Fibroblast of skin of scalp (primary cell): ENCODE measurements at regions not wholly inside any gene's neighbourhood (a gene's known extent, or its start where the extent isn't known, plus 50 kb on each side); places are given as distances from the start of the nearest gene placed in this dataset.

Experiments used
- DNase-seq: peaks from one replicate; pipeline ENCODE4 v3.0.0-alpha.2; 2013

DNA sequence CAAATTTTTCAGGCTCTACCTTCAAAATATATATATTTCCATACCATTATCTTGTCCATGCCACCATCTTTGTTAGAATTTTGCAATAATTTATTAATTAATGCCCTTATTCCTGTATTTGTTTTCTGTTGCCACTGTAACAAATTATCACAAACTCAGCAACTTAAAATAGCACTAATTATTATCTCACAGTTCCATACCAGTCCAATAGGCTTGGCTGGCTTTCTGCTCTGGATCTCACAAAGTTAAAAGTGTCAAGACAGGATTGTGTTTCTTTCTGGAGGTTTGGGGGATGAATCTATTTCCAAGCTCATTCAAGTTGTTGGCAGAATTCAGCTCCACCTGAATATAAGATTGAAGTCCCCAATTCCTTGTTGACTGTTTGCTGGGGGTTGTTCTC is 58.6 kb upstream of the SLC38A4 start:
- no peak for DNase-seq

DNA sequence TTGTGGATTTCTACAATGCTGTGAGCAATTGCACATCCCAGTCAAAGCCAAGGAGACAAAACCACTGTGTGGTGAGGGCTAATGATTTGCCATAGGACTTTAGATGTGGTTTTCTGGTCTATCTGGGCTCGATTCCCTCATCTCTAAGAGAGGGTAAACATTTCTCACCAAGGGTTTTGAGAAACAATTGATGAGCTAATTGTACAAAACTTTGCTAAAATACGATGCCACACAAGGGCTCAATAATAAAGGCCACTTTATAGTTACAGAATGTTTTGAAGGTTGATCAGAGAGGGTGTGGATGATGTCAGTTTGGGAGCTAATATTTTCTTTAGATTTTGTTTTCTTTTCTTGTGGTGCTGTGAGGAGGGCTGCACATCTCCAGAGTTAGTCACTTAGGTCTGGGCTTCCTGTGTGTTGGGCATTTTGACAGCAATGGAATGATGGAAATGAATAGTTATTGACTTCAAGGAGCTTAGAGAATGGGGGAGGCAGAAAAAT is 60.8 kb upstream of the SLC38A4 start:
- DNase-seq: peak; percentile 98

DNA sequence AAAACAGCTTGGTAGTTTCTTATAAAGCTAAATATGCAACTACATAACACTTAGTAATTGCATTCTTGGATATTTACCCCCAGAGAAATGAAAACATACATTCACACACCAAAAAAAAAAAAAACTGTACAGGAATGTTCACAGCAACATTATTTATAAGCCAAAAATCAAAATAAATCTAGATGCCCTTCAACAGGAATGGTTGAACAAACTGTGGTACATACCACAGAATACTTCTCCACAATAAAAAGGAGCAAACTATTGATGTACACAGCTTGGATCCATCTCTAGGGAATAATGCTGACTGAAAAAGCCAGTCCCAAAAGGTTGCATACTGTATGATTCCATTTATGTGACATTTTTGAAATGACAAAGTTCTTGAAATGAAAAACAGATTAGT is 62.1 kb upstream of the SLC38A4 start:
- DNase-seq: peak; percentile 90

DNA sequence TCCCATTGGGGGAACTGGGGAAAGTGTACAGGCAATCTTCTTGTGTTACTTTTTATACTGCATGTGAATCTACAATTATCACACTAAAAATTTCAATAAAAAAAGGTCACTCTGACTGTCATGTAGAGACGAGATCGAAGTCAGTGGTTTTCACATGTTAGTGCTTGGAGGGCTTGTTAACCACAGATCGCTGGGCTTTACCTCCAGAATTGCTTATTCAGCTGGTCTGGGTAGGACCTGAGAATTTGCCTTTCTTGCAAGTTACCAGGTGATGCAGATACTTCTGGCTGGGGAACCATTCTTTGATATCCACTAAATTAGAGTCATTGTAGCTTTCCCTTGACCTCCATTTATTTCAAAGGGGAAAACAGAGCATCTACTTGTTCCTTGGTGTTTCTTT is 62.8 kb upstream of the SLC38A4 start:
- DNase-seq: no peak

DNA sequence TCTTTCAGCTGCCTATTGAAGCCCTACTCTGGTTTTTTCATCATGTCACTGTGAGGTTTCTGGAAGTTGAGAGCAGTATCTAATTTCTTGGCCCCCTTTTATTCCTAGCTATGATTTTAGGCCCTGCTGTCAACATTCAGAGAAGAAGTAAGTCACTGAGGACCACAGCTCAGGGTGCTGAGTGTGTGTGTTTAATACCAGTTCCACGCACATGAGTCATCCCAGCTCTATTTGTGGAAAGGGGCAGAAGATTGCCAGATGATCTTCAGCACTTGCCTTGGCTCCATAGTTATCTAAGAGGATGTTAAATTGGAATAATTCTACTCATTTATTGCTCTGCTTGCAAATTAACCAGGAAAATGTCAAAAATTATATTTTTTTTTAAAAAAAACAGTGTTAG is 65.5 kb upstream of the SLC38A4 start:
- peak; percentile 78 for DNase-seq

GRCh38 chr12:46892034-46892705 is 66.4 kb upstream of the SLC38A4 start:
- no peak for DNase-seq

DNA sequence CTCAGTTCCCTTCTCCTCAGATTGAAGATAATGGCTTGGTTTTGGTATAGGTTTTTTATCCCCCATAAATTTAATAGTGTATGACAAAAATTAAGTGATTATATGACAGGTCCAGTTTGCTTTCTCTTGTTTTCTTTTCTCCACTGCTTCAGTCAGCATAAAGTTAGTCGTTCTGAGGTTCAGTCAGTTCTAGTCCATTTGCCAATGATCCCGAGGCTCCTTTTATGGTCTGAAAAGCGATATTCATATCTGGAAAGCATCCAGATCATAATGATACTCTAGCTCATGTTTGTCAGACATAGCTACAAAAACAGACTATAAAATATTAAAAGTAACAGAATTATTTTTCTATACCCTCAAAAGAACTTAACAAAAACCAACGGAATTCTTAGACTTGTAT is 67.1 kb upstream of the SLC38A4 start:
- peak; percentile 38 for DNase-seq

DNA sequence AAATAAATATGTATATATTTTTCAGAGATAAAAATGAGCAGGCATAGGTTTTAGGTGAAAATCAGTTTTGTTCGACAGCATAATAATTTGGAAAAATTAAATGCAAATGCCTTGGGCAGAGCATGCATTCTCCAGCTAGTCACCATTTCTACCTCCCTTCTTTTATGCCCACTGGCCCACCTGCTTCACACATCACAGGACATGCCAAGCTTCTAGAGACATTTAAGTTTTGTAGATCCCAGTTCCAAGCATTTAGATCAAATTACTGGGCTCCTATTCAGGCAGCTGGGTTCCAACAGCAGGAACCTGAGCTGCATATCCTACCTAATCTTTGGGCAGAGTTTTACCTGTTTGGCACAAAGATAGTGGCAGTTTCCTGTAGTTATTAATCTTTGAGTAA is 67.6 kb upstream of the SLC38A4 start:
- DNase-seq: no peak

DNA sequence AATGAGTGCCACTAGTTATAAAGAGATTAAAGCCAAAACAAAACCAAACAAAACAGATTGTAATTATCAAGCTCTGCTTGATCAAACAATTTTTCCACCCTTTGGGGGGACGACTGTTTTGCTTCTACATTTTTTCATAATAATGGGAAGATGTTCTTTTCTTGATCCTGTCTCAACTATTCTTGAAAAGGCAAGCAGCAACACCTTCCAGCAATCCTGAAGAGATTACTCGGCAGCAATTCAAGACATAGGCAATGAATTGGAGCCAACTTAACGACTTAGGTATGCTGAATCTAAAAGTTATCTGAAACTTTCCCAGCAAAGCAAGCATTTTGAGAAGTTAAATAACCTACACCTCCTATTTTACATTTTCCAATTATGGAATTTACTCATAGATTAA is 69.9 kb upstream of the SLC38A4 start:
- no peak for DNase-seq

DNA sequence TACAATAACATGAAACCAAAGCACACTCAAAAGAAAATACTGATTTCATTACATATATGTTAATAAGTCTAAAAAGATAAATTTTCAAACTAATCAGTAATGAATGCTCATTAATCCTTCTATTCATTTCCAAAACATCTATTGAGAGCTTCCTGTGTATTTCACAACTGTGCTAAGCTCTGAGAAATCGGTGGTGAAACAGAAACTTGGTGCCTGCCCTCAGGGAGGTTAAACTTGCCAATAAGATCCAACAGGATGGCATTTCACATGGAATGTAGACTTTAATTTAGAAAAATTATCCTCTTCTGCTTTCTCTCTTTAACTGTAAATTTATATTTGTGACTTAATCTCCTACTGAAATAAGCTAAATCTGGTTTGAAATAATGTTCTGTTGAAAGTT is 70.9 kb upstream of the SLC38A4 start:
- no peak for DNase-seq

DNA sequence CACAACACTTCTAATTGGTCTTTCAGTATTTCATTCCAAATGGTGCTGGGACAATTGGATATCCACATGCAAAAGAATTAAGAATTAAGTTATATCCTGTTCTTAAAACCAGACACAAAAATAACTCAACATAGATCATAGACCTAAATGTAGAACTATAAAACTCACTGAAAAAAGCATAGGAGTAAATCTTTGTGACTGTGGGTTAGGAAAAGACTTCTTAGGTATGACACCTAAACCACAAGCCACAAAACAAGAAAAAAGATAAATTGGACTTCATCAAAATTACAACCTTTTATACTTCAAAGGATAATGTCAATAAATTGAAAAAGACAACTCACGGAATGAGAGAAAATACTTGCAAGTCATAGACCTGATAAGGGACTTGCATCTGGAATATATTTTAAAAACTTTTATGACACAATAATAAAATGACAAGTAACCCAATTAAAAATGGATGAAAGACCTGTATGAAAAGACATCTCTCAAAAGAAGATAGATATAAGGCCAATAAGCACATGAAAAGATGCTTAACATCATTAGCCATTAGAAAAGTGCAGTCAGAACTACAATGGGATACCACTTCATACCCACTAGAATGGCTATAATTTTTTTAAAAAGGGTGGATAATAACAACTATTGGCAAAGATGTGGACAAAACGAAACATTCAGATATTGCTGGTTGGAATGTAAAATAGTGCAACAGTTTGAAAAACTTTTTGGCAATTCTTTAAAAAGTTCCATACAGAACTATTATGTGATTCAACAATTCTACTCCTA is 72.5 kb upstream of the SLC38A4 start:
- no peak for DNase-seq

GRCh38 chr12:46898989-46899388 is 73.2 kb upstream of the SLC38A4 start:
- DNase-seq: no peak

- no peak for DNase-seq
These were observed 75.1 kb upstream of the SLC38A4 start for GRCh38 chr12:46900734-46901463.

GRCh38 chr12:46901464-46902205 is 75.8 kb upstream of the SLC38A4 start:
- DNase-seq: no peak

DNA sequence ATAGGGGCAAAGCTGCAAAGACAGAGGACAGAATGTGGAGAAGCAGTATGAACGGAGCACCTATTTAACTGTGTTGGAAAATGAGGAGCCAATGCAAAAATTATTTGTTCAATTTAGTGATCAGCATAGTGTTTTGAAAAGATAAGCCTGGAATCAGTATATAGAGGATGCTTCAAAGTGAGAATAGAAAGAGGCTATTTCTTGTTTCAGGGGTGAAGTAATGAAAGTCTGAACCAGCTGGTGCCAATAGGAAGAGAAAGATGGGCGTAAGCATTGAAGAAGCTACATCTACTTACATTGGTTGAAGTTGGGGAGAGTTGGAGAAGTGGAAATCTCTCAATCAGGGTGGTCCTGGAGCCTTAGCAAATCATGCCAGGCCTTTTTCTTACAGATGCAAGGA is 77.3 kb upstream of the SLC38A4 start:
- DNase-seq: no peak

- peak; percentile 92 for DNase-seq
These were observed 78.8 kb upstream of the SLC38A4 start for GRCh38 chr12:46904406-46905238.

DNA sequence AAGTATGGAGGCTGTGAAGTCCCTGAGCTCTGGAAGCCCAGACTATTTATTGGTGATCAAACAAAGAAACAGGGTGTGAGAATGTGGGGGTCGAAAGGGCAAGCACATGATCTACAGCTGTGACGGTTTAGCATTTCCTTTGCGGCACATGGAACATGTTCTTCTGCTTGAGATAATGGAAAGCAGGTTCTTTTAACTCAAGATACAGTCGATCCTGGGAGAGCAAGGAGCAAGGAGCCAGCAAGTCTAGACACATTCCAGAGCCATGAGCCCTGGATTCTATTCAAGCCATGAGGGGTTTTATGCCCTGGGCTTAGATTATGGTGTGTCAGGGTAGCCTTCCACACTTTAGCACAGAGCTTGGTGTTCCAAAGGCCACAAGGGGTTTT is 79.4 kb upstream of the SLC38A4 start:
- peak; percentile 93 for DNase-seq

DNA sequence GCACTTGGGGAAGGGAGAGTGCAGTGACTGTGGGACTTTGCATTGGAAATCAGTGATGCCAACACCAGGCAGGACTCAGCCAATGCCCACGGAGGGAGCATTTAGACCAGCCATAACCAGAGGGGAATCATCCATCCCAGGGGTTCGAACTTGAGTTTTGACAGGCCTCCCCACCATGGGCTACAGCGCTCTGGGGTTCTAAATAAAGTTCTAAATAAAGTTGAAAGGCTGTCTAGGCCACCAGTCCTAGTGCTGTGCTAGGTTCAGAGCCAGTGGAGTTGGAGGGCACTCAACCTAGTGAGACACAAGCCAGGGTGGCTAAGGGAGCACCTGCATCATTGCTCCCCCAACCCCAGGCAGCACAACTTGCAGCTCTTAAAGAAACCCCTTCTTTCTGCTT is 82.0 kb upstream of the SLC38A4 start:
- no peak for DNase-seq

GRCh38 chr12:46908236-46908935 is 82.6 kb upstream of the SLC38A4 start:
- DNase-seq: peak; percentile 81

- no peak for DNase-seq
These were observed 83.3 kb upstream of the SLC38A4 start for GRCh38 chr12:46908936-46909635.

DNA sequence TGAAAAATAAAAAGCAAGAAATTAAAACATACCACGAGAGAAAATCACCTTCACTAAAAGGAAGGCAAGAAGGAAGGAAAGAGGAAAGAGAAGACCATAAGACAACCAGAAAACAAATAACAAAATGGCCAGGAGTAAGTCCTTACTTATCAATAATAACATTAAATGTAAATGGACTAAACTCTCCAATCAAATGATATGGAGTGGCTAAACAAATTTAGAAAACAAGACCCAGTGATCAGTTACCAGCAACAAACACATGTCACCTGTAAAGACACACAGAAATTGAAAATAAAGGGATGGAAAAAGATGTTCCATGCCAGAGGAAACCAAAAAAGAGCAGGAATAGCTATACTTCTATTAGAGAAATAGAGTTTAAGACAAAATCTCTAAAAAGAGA is 85.0 kb upstream of the SLC38A4 start:
- DNase-seq: no peak
